DOHH2 (cell line): ENCODE measurements at regions not wholly inside any gene's neighbourhood (a gene's known extent, or its start where the extent isn't known, plus 50 kb on each side); places are given as distances from the start of the nearest gene placed in this dataset.

Experiments
- EZH2phosphoT487 ChIP-seq: fragments of 200-600 bp; sonication (generic); IDR thresholded peaks from 2 replicates; pipeline ENCODE4 v1.6.1; 2017; ENCODE audit warnings: borderline replicate concordance, mild to moderate bottlenecking, antibody characterized with exemption, low read length, moderate library complexity, mixed read lengths
- TF ChIP-seq, protein P1 (sequence below): fragments of 200-600 bp; sonication (generic); IDR thresholded peaks from one replicate; pipeline ENCODE4 v1.5.1; 2014; ENCODE audit warnings: antibody characterized with exemption, mild to moderate bottlenecking, low read depth, low read length; ENCODE audit not compliant: poor library complexity, severe bottlenecking

DNA sequence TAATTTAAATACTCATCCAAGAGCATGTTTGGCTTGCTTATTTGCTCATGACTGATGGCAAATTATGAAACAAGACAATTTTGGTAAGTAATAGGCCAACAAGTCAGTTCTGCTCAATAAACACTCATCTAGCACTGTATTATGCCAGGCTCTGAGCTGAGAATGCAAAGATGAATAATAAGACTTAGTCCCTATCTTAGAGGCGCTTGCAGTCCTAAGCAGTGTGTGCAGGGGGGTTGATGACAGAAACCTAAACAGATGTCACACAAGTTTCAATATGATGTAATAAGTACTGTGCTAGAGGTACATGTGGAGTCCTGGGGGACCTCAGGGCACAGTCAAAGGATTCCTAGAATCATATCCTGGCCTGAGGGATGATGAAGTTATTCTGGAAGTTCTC, 287.6 kb upstream of the ADRA1B start:
- TF ChIP-seq, protein P1, sequence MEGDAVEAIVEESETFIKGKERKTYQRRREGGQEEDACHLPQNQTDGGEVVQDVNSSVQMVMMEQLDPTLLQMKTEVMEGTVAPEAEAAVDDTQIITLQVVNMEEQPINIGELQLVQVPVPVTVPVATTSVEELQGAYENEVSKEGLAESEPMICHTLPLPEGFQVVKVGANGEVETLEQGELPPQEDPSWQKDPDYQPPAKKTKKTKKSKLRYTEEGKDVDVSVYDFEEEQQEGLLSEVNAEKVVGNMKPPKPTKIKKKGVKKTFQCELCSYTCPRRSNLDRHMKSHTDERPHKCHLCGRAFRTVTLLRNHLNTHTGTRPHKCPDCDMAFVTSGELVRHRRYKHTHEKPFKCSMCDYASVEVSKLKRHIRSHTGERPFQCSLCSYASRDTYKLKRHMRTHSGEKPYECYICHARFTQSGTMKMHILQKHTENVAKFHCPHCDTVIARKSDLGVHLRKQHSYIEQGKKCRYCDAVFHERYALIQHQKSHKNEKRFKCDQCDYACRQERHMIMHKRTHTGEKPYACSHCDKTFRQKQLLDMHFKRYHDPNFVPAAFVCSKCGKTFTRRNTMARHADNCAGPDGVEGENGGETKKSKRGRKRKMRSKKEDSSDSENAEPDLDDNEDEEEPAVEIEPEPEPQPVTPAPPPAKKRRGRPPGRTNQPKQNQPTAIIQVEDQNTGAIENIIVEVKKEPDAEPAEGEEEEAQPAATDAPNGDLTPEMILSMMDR, result no peak
- TF ChIP-seq EZH2phosphoT487, result no peak
